CD14-positive monocyte (primary cell): ENCODE measurements at regions not wholly inside any gene's neighbourhood (a gene's known extent, or its start where the extent isn't known, plus 50 kb on each side); places are given as distances from the start of the nearest gene placed in this dataset.

Experiments
- DNase-seq, 3 donors: peaks; one replicate each; pipeline ENCODE4 v3.0.0-alpha.2; 2011 to 2022
- H2AFZ ChIP-seq: 2 replicates; pipeline ENCODE4 v1.6.0; 2012; ENCODE audit warnings: mild to moderate bottlenecking, low read depth, low read length, inconsistent platforms; ENCODE audit not compliant: insufficient read depth, poor library complexity, severe bottlenecking
- H3K27ac ChIP-seq, 2 donors: 1 replicate in 1 of 2; 2 replicates in 1 of 2; pipeline ENCODE4 v1.5.1; 2012 to 2013; ENCODE audit warnings: low read length in 2 of 2, control low read depth in 1 of 2, inconsistent platforms in 1 of 2, low read depth in 1 of 2, mild to moderate bottlenecking in 1 of 2
- H3K27me3 ChIP-seq, 2 donors: one replicate each; pipeline versions ENCODE4 v1.6.0 to v1.6.1; 2011 to 2013; ENCODE audit warnings: low read length in 2 of 2; ENCODE audit not compliant: control insufficient read depth in 2 of 2, insufficient read depth in 2 of 2
- H3K36me3 ChIP-seq, 2 donors: replicated peaks in 1 of 2; 1 replicate in 1 of 2; 2 replicates in 1 of 2; pipeline versions ENCODE4 v1.5.1 to v1.6.1; 2012 to 2013; ENCODE audit warnings: low read length in 2 of 2, control low read depth in 1 of 2, inconsistent platforms in 1 of 2, mild to moderate bottlenecking in 1 of 2; ENCODE audit not compliant: insufficient read depth in 2 of 2, control insufficient read depth in 1 of 2
- H3K4me1 ChIP-seq, 2 donors: 1 replicate in 1 of 2; 2 replicates in 1 of 2; pipeline versions ENCODE4 v1.5.1 to v1.6.1; 2012 to 2013; ENCODE audit warnings: low read length in 2 of 2, control low read depth in 1 of 2, inconsistent platforms in 1 of 2, mild to moderate bottlenecking in 1 of 2, moderate library complexity in 1 of 2; ENCODE audit not compliant: insufficient read depth in 2 of 2, control insufficient read depth in 1 of 2
- H3K4me2 ChIP-seq: replicated peaks from 2 replicates; pipeline ENCODE3; 2012; ENCODE audit warnings: low read length, moderate library complexity, mild to moderate bottlenecking; ENCODE audit not compliant: poor library complexity, severe bottlenecking; ENCODE audit errors: extremely low read depth
- H3K4me3 ChIP-seq, 3 experiments: fragments of 200-600 bp in 1 of 3; sonication (generic) in 1 of 3; replicated peaks in 1 of 3; 1 replicate in 2 of 3; 2 replicates in 1 of 3; pipeline ENCODE4 v1.5.1; 2011 to 2013; ENCODE audit warnings: low read length in 3 of 3, mild to moderate bottlenecking in 3 of 3, control low read depth in 2 of 3, low read depth in 2 of 3, inconsistent platforms in 1 of 3, moderate library complexity in 1 of 3
- H3K79me2 ChIP-seq: 2 replicates; pipeline ENCODE4 v1.6.0; 2012; ENCODE audit warnings: mild to moderate bottlenecking, control low read depth, inconsistent platforms, low read length, moderate library complexity; ENCODE audit not compliant: insufficient read depth
- H3K9ac ChIP-seq: 2 replicates; pipeline ENCODE4 v1.6.0; 2017; ENCODE audit warnings: low read length, mild to moderate bottlenecking; ENCODE audit not compliant: insufficient read depth, poor library complexity, severe bottlenecking
- H3K9me3 ChIP-seq, 2 donors: replicated peaks in 1 of 2; 1 replicate in 1 of 2; 2 replicates in 1 of 2; pipeline versions ENCODE4 v1.5.1 to v1.6.1; 2012 to 2013; ENCODE audit warnings: low read length in 2 of 2, control low read depth in 1 of 2; ENCODE audit not compliant: control insufficient read depth in 1 of 2, insufficient read depth in 1 of 2
- H4K20me1 ChIP-seq: 2 replicates; pipeline ENCODE4 v1.6.0; 2012; ENCODE audit warnings: mild to moderate bottlenecking, low read length, control low read depth, moderate library complexity; ENCODE audit not compliant: insufficient read depth
- H3K27ac Mint-ChIP-seq, 7 donors: one replicate each; pipeline ENCODE4 v1.8.0; 2020; ENCODE audit warnings: mild to moderate bottlenecking in 7 of 7, mixed read lengths in 7 of 7, moderate library complexity in 6 of 7, inconsistent platforms in 2 of 7
- H3K27me3 Mint-ChIP-seq, 3 donors: one replicate each; pipeline ENCODE4 v1.8.0; 2021 to 2022; ENCODE audit warnings: low read depth in 3 of 3, mild to moderate bottlenecking in 3 of 3, mixed read lengths in 3 of 3, moderate library complexity in 3 of 3, inconsistent platforms in 1 of 3
- H3K36me3 Mint-ChIP-seq, 2 donors: one replicate each; pipeline ENCODE4 v1.8.0; 2020; ENCODE audit warnings: mixed read lengths in 2 of 2, inconsistent platforms in 1 of 2, mild to moderate bottlenecking in 1 of 2
- H3K4me1 Mint-ChIP-seq: one replicate; pipeline ENCODE4 v1.8.0; 2020; ENCODE audit warnings: mild to moderate bottlenecking, mixed read lengths
- H3K4me3 Mint-ChIP-seq, 2 donors: one replicate each; pipeline ENCODE4 v1.8.0; 2020; ENCODE audit warnings: mild to moderate bottlenecking in 2 of 2, mixed read lengths in 2 of 2, moderate library complexity in 1 of 2
- H3K9me3 Mint-ChIP-seq, 7 donors: one replicate each; pipeline ENCODE4 v1.8.0; 2020 to 2022; ENCODE audit warnings: mixed read lengths in 7 of 7, mild to moderate bottlenecking in 6 of 7, moderate library complexity in 6 of 7, inconsistent platforms in 2 of 7
- WGBS: methylation state at CpG from one replicate; pipeline ENCODE4 v1.1.5; 2013; ENCODE audit warnings: missing lambda C conversion rate; ENCODE audit not compliant: insufficient coverage; 5-methylcytosine and 5-hydroxymethylcytosine counted together
- intact Hi-C, 2 donors: fragments of 100-400 bp; cut with micrococcal nuclease; formaldehyde crosslinking; loops; one replicate each; pipeline versions ENCODE4 v1.15.0 to v1.15.1; 2023
- TF ChIP-seq, protein P1 (sequence below): fragments of 200-600 bp; IDR thresholded peaks from one replicate; pipeline ENCODE4 v1.8.0; 2022; ENCODE audit warnings: antibody characterized with exemption, mild to moderate bottlenecking

- no peaks in the 10 kb centered on the region for H3K27me3 Mint-ChIP-seq
- Histone ChIP-seq H3K4me2 (no peak overlapping the region), H3K27me3 (no peaks in the 10 kb centered on the region), H3K27ac (no peak overlapping the region), H2AFZ (no peak overlapping the region), H3K9ac (no peak overlapping the region), H4K20me1 (no peaks in the 10 kb centered on the region), H3K9me3 (no peaks in the 10 kb centered on the region), H3K4me3 (no peak overlapping the region), H3K36me3 (no peaks in the 10 kb centered on the region), H3K79me2 (no peaks in the 10 kb centered on the region), H3K4me1 (no peaks in the 10 kb centered on the region)
- TF ChIP-seq, protein P1, sequence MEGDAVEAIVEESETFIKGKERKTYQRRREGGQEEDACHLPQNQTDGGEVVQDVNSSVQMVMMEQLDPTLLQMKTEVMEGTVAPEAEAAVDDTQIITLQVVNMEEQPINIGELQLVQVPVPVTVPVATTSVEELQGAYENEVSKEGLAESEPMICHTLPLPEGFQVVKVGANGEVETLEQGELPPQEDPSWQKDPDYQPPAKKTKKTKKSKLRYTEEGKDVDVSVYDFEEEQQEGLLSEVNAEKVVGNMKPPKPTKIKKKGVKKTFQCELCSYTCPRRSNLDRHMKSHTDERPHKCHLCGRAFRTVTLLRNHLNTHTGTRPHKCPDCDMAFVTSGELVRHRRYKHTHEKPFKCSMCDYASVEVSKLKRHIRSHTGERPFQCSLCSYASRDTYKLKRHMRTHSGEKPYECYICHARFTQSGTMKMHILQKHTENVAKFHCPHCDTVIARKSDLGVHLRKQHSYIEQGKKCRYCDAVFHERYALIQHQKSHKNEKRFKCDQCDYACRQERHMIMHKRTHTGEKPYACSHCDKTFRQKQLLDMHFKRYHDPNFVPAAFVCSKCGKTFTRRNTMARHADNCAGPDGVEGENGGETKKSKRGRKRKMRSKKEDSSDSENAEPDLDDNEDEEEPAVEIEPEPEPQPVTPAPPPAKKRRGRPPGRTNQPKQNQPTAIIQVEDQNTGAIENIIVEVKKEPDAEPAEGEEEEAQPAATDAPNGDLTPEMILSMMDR, result no peak
- no peaks in the 10 kb centered on the region for H3K36me3 Mint-ChIP-seq
- H3K9me3 Mint-ChIP-seq, result no peaks in the 10 kb centered on the region
- H3K4me3 Mint-ChIP-seq, result no peak overlapping the region
- intact Hi-C loops, result no loop called here
- H3K4me1 Mint-ChIP-seq, result peaks cover 5% of the 10 kb centered on the region
- H3K27ac Mint-ChIP-seq, result no peak overlapping the region
- 88% methylated on average over 1 of the region's 5 CpGs for WGBS
- DNase-seq, result no peak
Measured at GRCh38 chr11:95521862-95522261, 267.7 kb downstream of the FAM76B start.

- H3K4me3 ChIP-seq, result no peak overlapping the region
- H3K36me3 ChIP-seq, result no peaks in the 10 kb centered on the region
- H3K9me3 ChIP-seq, result no peaks in the 10 kb centered on the region
- H2AFZ ChIP-seq, result no peak overlapping the region
- TF ChIP-seq, protein P1, result no peak
- 80% methylated on average over 1 of the region's 4 CpGs for WGBS
- Mint-ChIP-seq H3K4me1 (peaks cover 5% of the 10 kb centered on the region), H3K27me3 (no peaks in the 10 kb centered on the region), H3K27ac (no peak overlapping the region), H3K4me3 (no peak overlapping the region), H3K36me3 (no peaks in the 10 kb centered on the region), H3K9me3 (no peaks in the 10 kb centered on the region)
- no peak overlapping the region for H3K4me2 ChIP-seq
- no peak overlapping the region for H3K27ac ChIP-seq
- H3K9ac ChIP-seq, result no peak overlapping the region
- no peaks in the 10 kb centered on the region for H3K27me3 ChIP-seq
- intact Hi-C loops, result no loop called here
- no peaks in the 10 kb centered on the region for H3K4me1 ChIP-seq
- H4K20me1 ChIP-seq, result no peaks in the 10 kb centered on the region
- DNase-seq, result no peak
- no peaks in the 10 kb centered on the region for H3K79me2 ChIP-seq
Measured at GRCh38 chr11:95521133-95521542, 268.4 kb downstream of the FAM76B start.
